Loucy (cell line): ENCODE measurements at regions not wholly inside any gene's neighbourhood (a gene's known extent, or its start where the extent isn't known, plus 50 kb on each side); places are given as distances from the start of the nearest gene placed in this dataset.

Experiments used
- H2AFZ ChIP-seq: fragments of 200-600 bp; sonication (generic); 2 replicates; pipeline ENCODE4 v1.6.0; 2016; ENCODE audit warnings: antibody characterized with exemption, mild to moderate bottlenecking, low read length, moderate library complexity
- H3F3A ChIP-seq: fragments of 200-600 bp; 2 replicates; pipeline ENCODE4 v1.6.0; 2016; ENCODE audit warnings: antibody characterized with exemption, low read depth, mild to moderate bottlenecking
- H3K27me3 ChIP-seq: fragments of 200-600 bp; sonication (generic); 2 replicates; pipeline ENCODE4 v1.6.1; 2014; ENCODE audit warnings: low read length, mild to moderate bottlenecking; ENCODE audit not compliant: insufficient read depth, poor library complexity, severe bottlenecking
- H3K36me3 ChIP-seq: fragments of 200-600 bp; sonication (generic); 2 replicates; pipeline ENCODE4 v1.6.1; 2016; ENCODE audit warnings: low read length; ENCODE audit not compliant: insufficient read depth
- H3K4me1 ChIP-seq: fragments of 200-600 bp; sonication (generic); 2 replicates; pipeline ENCODE4 v1.5.1; 2014; ENCODE audit warnings: low read length, mild to moderate bottlenecking; ENCODE audit not compliant: insufficient read depth, poor library complexity, severe bottlenecking
- H3K4me2 ChIP-seq: fragments of 200-600 bp; sonication (generic); 2 replicates; pipeline ENCODE4 v1.6.0; 2014; ENCODE audit warnings: antibody characterized with exemption, low read length, low read depth, mild to moderate bottlenecking; ENCODE audit not compliant: poor library complexity, severe bottlenecking
- H3K4me3 ChIP-seq: fragments of 200-600 bp; sonication (generic); 2 replicates; pipeline ENCODE4 v1.5.1; 2014; ENCODE audit warnings: low read length, mild to moderate bottlenecking, mixed read lengths; ENCODE audit not compliant: poor library complexity, severe bottlenecking
- H3K79me2 ChIP-seq: fragments of 200-600 bp; sonication (generic); 2 replicates; pipeline ENCODE4 v1.6.1; 2014; ENCODE audit warnings: low read length; ENCODE audit not compliant: insufficient read depth
- H3K9ac ChIP-seq: fragments of 200-600 bp; sonication (generic); 2 replicates; pipeline ENCODE4 v1.6.0; 2014; ENCODE audit warnings: mild to moderate bottlenecking, low read depth, low read length, moderate library complexity; ENCODE audit not compliant: poor library complexity, severe bottlenecking
- H3K9me2 ChIP-seq: fragments of 200-600 bp; sonication (generic); replicated peaks from 2 replicates; pipeline ENCODE4 v1.6.1; 2016; ENCODE audit warnings: low read depth, low read length, mixed read lengths
- H3K9me3 ChIP-seq: fragments of 200-600 bp; sonication (generic); 2 replicates; pipeline ENCODE4 v1.6.1; 2014; ENCODE audit warnings: mild to moderate bottlenecking, antibody characterized with exemption, low read length, low read depth; ENCODE audit not compliant: insufficient read depth
- H4K20me1 ChIP-seq: fragments of 200-600 bp; sonication (generic); 2 replicates; pipeline ENCODE4 v1.6.0; 2014; ENCODE audit warnings: antibody characterized with exemption, low read length, mild to moderate bottlenecking; ENCODE audit not compliant: insufficient read depth, poor library complexity, severe bottlenecking
- EZH2phosphoT487 ChIP-seq: fragments of 200-600 bp; IDR thresholded peaks from 2 replicates; pipeline ENCODE4 v1.6.1; 2018; ENCODE audit warnings: antibody characterized with exemption, mild to moderate bottlenecking, moderate library complexity, borderline replicate concordance
- TF ChIP-seq, protein P1 (sequence below): fragments of 200-600 bp; sonication (generic); conservative IDR thresholded peaks from 2 replicates; pipeline ENCODE4 v1.5.1; 2014; ENCODE audit warnings: mild to moderate bottlenecking, antibody characterized with exemption, low read length

DNA sequence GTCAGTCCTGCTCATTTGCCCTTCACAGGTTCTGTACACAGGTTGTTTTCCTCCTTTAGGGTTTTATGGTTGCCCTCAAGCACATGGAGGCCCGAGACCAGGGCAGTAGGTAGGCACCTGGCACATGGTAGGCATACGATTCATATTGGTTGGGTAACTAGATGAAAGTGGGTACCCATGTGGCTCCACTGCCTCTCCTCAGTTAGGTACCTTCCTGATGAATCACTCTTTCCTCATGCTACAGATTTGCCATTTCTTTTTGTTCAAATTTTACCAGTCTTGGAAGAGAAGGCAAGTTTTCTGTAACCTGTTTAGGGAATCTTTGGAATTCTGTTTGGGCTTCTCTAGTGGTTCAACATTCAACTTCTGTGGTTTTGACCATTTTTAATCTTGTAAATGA lies 121.3 kb downstream of the FHIP1A start:
- Histone ChIP-seq H3K4me1 (no peaks in the 10 kb centered on the region), H3K9ac (no peak overlapping the region), H3K36me3 (no peaks in the 10 kb centered on the region), H2AFZ (no peak overlapping the region), H3F3A (no peaks in the 10 kb centered on the region), H3K9me3 (no peaks in the 10 kb centered on the region), H3K27me3 (no peaks in the 10 kb centered on the region), H3K79me2 (no peaks in the 10 kb centered on the region), H4K20me1 (no peaks in the 10 kb centered on the region), H3K9me2 (no peaks in the 10 kb centered on the region), H3K4me3 (no peak overlapping the region), H3K4me2 (no peak overlapping the region)
- TF ChIP-seq, protein P1, sequence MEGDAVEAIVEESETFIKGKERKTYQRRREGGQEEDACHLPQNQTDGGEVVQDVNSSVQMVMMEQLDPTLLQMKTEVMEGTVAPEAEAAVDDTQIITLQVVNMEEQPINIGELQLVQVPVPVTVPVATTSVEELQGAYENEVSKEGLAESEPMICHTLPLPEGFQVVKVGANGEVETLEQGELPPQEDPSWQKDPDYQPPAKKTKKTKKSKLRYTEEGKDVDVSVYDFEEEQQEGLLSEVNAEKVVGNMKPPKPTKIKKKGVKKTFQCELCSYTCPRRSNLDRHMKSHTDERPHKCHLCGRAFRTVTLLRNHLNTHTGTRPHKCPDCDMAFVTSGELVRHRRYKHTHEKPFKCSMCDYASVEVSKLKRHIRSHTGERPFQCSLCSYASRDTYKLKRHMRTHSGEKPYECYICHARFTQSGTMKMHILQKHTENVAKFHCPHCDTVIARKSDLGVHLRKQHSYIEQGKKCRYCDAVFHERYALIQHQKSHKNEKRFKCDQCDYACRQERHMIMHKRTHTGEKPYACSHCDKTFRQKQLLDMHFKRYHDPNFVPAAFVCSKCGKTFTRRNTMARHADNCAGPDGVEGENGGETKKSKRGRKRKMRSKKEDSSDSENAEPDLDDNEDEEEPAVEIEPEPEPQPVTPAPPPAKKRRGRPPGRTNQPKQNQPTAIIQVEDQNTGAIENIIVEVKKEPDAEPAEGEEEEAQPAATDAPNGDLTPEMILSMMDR, result no peak

DNA sequence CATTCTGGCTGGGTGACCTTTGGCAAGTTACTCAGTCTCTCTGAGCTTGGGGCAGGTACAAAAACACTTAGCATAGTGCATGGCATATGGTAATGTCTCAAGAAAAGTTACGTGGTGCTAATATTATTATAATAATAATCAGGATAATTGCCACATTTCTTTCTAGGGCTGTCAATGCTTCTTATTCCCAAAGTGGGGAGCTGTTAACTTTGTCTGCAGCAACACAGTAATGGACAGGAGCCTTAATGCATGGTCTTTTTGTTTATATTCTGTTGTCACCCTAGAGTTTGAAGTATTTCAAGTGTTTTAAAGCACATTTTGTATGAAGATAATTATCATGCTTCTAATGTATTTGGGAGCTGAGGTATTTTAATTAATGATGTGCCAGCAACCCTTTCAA lies 121.8 kb downstream of the FHIP1A start:
- Histone ChIP-seq H3K79me2 (no peaks in the 10 kb centered on the region), H3K9ac (no peak overlapping the region), H3K9me2 (no peaks in the 10 kb centered on the region), H2AFZ (no peak overlapping the region), H3K4me3 (no peak overlapping the region), H3K4me1 (no peaks in the 10 kb centered on the region), H3K4me2 (no peak overlapping the region), H3K36me3 (no peaks in the 10 kb centered on the region), H3K9me3 (no peaks in the 10 kb centered on the region), H3F3A (no peaks in the 10 kb centered on the region), H3K27me3 (no peaks in the 10 kb centered on the region), H4K20me1 (no peaks in the 10 kb centered on the region)
- TF ChIP-seq EZH2phosphoT487, result no peak
- TF ChIP-seq, protein P1, result no peak

DNA sequence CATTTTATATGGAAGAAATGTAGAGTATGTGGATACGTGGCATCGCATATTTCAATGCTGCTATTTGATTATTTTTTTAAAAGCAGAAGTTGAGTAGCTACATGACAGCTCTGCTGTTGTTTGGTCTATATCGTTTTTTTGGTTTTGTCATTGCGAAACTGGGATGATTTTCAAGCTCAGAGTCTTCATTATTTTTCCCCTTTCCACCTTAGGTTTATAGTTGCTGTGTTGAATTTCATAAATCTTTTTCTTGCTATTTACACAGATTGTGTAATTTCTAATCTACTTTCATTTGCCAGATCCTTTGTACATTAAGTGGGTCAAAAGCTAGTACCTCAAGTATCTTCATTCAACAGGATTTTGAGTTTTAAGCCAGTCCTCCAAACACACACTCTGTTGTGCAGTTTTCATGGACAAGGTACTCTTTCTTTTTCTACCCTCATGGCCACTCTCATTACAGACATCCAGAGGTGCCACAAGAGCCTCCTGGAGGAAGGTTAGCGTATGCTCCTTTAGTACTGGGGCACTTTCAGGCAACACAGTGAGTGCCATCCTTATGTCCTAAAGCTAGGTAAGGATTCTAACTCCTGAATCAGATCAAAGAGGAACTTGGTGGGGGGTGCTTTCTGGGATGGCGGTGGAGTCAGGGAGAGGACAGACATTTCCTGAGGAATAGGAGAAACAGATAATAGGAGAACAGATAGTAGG lies 123.2 kb downstream of the FHIP1A start:
- TF ChIP-seq, protein P1, result no peak
- TF ChIP-seq EZH2phosphoT487, result no peak
- Histone ChIP-seq H3K9me3 (no peaks in the 10 kb centered on the region), H3K4me2 (no peak overlapping the region), H3K4me1 (no peaks in the 10 kb centered on the region), H2AFZ (no peak overlapping the region), H3K36me3 (no peaks in the 10 kb centered on the region), H3K9ac (no peak overlapping the region), H3K9me2 (no peaks in the 10 kb centered on the region), H3K27me3 (no peaks in the 10 kb centered on the region), H3K79me2 (no peaks in the 10 kb centered on the region), H3K4me3 (no peak overlapping the region), H4K20me1 (no peaks in the 10 kb centered on the region), H3F3A (no peaks in the 10 kb centered on the region)
